Parathyroid adenoma (tissue), 2 donors: ENCODE measurements at regions not wholly inside any gene's neighbourhood (a gene's known extent, or its start where the extent isn't known, plus 50 kb on each side); places are given as distances from the start of the nearest gene placed in this dataset.

Experiments
- H2AFZ ChIP-seq: fragments of 300-600 bp; sonication (generic); one replicate; pipeline ENCODE4 v1.7.0; 2017; ENCODE audit warnings: antibody characterized with exemption, mild to moderate bottlenecking
- H3K27ac ChIP-seq: fragments of 300-600 bp; sonication (generic); one replicate; pipeline ENCODE4 v1.7.0; 2017
- H3K27me3 ChIP-seq: fragments of 300-600 bp; sonication (generic); one replicate; pipeline ENCODE4 v1.7.0; 2017; ENCODE audit warnings: low read length; ENCODE audit not compliant: control insufficient read depth, insufficient read depth
- H3K36me3 ChIP-seq: fragments of 300-600 bp; sonication (generic); one replicate; pipeline ENCODE4 v1.7.0; 2017; ENCODE audit warnings: low read length; ENCODE audit not compliant: control insufficient read depth, insufficient read depth
- H3K4me1 ChIP-seq: fragments of 300-600 bp; sonication (generic); one replicate; pipeline ENCODE4 v1.7.0; 2017; ENCODE audit warnings: control low read depth
- H3K4me2 ChIP-seq: fragments of 300-600 bp; sonication (generic); one replicate; pipeline ENCODE4 v1.7.0; 2017; ENCODE audit warnings: low read length
- H3K4me3 ChIP-seq: fragments of 300-600 bp; sonication (generic); one replicate; pipeline ENCODE4 v1.7.0; 2017; ENCODE audit warnings: low read depth, low read length
- H3K79me2 ChIP-seq: fragments of 300-600 bp; sonication (generic); one replicate; pipeline ENCODE4 v1.7.0; 2017; ENCODE audit warnings: control low read depth
- H3K9ac ChIP-seq: fragments of 300-600 bp; sonication (generic); one replicate; pipeline ENCODE4 v1.7.0; 2017; ENCODE audit warnings: mild to moderate bottlenecking
- H3K9me3 ChIP-seq: fragments of 300-600 bp; sonication (generic); one replicate; pipeline ENCODE4 v1.7.0; 2017; ENCODE audit warnings: low read length; ENCODE audit not compliant: control insufficient read depth
- CTCF ChIP-seq: fragments of 300-600 bp; sonication (generic); IDR thresholded peaks from one replicate; pipeline ENCODE4 v1.7.0; 2017; ENCODE audit warnings: antibody characterized with exemption, mild to moderate bottlenecking
- donor health status: primary hyperparathyroidism.

DNA sequence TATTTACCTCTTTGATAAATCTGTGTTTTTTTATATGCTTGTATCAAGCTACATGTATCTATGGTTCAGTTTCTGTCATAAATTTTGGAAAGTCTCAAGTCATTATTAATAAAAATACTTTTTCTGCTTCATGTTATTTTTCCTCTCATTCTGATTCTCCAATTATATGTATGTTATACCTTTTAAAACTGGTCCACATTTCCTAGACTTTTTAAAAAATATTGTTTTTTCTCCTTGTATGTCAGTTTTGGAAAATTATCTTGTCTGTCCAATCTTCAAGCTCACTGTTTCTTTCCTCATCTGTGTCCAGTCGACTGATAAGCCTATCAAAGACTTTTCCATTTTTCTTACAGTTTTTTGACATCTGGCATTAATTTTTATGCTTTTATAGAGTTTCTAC lies 253.4 kb downstream of the ASXL3 start:
- no peak overlapping the region for H3K4me3 ChIP-seq
- no peak overlapping the region for H2AFZ ChIP-seq
- no peak overlapping the region for H3K4me2 ChIP-seq
- H3K27me3 ChIP-seq = no peaks in the 10 kb centered on the region
- peaks cover 2% of the 10 kb centered on the region for H3K9me3 ChIP-seq
- no peaks in the 10 kb centered on the region for H3K36me3 ChIP-seq
- no peak for TF ChIP-seq CTCF
- no peaks in the 10 kb centered on the region for H3K79me2 ChIP-seq
- H3K9ac ChIP-seq = no peak overlapping the region
- H3K4me1 ChIP-seq = no peaks in the 10 kb centered on the region
- H3K27ac ChIP-seq = no peak overlapping the region

DNA sequence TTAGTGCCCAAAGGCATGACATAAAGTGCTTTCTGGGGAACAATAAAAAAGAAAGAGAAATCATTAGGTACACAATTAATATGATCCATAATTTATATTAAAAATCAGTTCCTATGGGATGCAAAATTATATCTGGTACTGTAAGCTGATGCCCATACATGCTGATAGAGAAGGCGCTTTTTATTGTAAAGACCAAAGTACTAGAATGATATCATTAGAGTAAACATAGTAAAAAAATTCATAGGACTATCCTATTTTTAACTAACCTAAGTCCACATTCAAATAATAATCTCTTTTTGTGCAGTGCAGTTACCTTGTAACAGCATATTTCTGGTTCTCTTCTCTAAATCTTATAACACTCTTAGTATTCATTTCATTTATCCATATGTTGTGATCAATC lies 252.2 kb downstream of the ASXL3 start:
- Histone ChIP-seq H3K9me3 (peaks cover 2% of the 10 kb centered on the region), H2AFZ (no peak overlapping the region), H3K9ac (no peak overlapping the region), H3K4me3 (no peak overlapping the region), H3K36me3 (no peaks in the 10 kb centered on the region), H3K79me2 (no peaks in the 10 kb centered on the region), H3K4me2 (no peak overlapping the region), H3K27ac (no peak overlapping the region), H3K4me1 (no peaks in the 10 kb centered on the region), H3K27me3 (no peaks in the 10 kb centered on the region)
- no peak for TF ChIP-seq CTCF

- H3K4me3 ChIP-seq = no peak overlapping the region
- no peak overlapping the region for H2AFZ ChIP-seq
- H3K4me1 ChIP-seq = no peaks in the 10 kb centered on the region
- no peak overlapping the region for H3K9ac ChIP-seq
- no peaks in the 10 kb centered on the region for H3K36me3 ChIP-seq
- peaks cover 2% of the 10 kb centered on the region for H3K9me3 ChIP-seq
- TF ChIP-seq CTCF = no peak
- H3K27ac ChIP-seq = no peak overlapping the region
- H3K4me2 ChIP-seq = no peak overlapping the region
- no peaks in the 10 kb centered on the region for H3K27me3 ChIP-seq
- no peaks in the 10 kb centered on the region for H3K79me2 ChIP-seq
Observed at GRCh38 chr18:33828949-33829348, 250.9 kb downstream of the ASXL3 start.

GRCh38 chr18:33826151-33826550 lies 248.1 kb downstream of the ASXL3 start:
- H3K27me3 ChIP-seq = no peaks in the 10 kb centered on the region
- no peak overlapping the region for H3K9ac ChIP-seq
- no peaks in the 10 kb centered on the region for H3K9me3 ChIP-seq
- H3K79me2 ChIP-seq = no peaks in the 10 kb centered on the region
- H3K36me3 ChIP-seq = no peaks in the 10 kb centered on the region
- no peak overlapping the region for H3K4me3 ChIP-seq
- no peaks in the 10 kb centered on the region for H3K4me1 ChIP-seq
- no peak for TF ChIP-seq CTCF
- H3K4me2 ChIP-seq = no peak overlapping the region
- no peak overlapping the region for H2AFZ ChIP-seq
- H3K27ac ChIP-seq = no peak overlapping the region

- Histone ChIP-seq H3K79me2 (no peaks in the 10 kb centered on the region), H3K9me3 (no peaks in the 10 kb centered on the region), H3K27ac (no peak overlapping the region), H2AFZ (no peak overlapping the region), H3K27me3 (no peaks in the 10 kb centered on the region), H3K9ac (no peak overlapping the region), H3K36me3 (no peaks in the 10 kb centered on the region), H3K4me2 (no peak overlapping the region), H3K4me1 (no peaks in the 10 kb centered on the region), H3K4me3 (no peak overlapping the region)
- no peak for TF ChIP-seq CTCF
Observed at GRCh38 chr18:33821503-33821902, 243.5 kb downstream of the ASXL3 start.
